WTC11 (cell line): ENCODE measurements at regions not wholly inside any gene's neighbourhood (a gene's known extent, or its start where the extent isn't known, plus 50 kb on each side); places are given as distances from the start of the nearest gene placed in this dataset.

Experiments used
- ATAC-seq: fragments of 200-7000 bp; cut with Tn5 transposase; 2 replicates; pipeline ENCODE4 v1.10.0; 2021; ENCODE audit warnings: mild to moderate bottlenecking, moderate library complexity
- CTCF ChIA-PET: fragments of 300-600 bp; sonication (Branson Sonifier 250); formaldehyde crosslinking; loops from one replicate; lab custom pipeline; 2021; ENCODE audit warnings: antibody characterized with exemption; lab: Charles Lee
- POLR2A ChIA-PET: fragments of 350-600 bp; sonication (Branson Sonifier 250); formaldehyde crosslinking; loops from one replicate; lab custom pipeline; 2021; ENCODE audit warnings: antibody characterized with exemption; lab: Charles Lee
- DNase-seq: peaks from one replicate; pipeline ENCODE4 v3.0.0; 2021; ENCODE audit warnings: low spot score
- H3K27ac Mint-ChIP-seq: 2 replicates; pipeline ENCODE4 v1.8.0; 2021; ENCODE audit warnings: mixed read lengths
- H3K27me3 Mint-ChIP-seq: 2 replicates; pipeline ENCODE4 v1.8.0; 2021; ENCODE audit warnings: low read depth, mild to moderate bottlenecking, moderate library complexity, mixed read lengths
- H3K36me3 Mint-ChIP-seq: 2 replicates; pipeline ENCODE4 v1.8.0; 2021; ENCODE audit warnings: mixed read lengths
- H3K4me1 Mint-ChIP-seq: 2 replicates; pipeline ENCODE4 v1.8.0; 2022; ENCODE audit warnings: mixed read lengths
- H3K4me3 Mint-ChIP-seq: 2 replicates; pipeline ENCODE4 v1.8.0; 2021; ENCODE audit warnings: mild to moderate bottlenecking, moderate library complexity, mixed read lengths
- H3K9me3 Mint-ChIP-seq: 2 replicates; pipeline ENCODE4 v1.8.0; 2021; ENCODE audit warnings: mixed read lengths
- ARID4B ChIP-seq: sonication (generic); formaldehyde crosslinking; IDR thresholded peaks from 2 replicates; pipeline ENCODE4 v1.8.0; 2023; ENCODE audit warnings: missing genetic modification reagents, mild to moderate bottlenecking, borderline replicate concordance
- ATF1 ChIP-seq: sonication (generic); formaldehyde crosslinking; IDR thresholded peaks from 2 replicates; pipeline ENCODE4 v1.8.1; 2023; ENCODE audit warnings: mild to moderate bottlenecking, moderate library complexity, missing genetic modification reagents
- ATF6 ChIP-seq: sonication (generic); formaldehyde crosslinking; IDR thresholded peaks from 2 replicates; pipeline ENCODE4 v1.8.1; 2023; ENCODE audit warnings: mild to moderate bottlenecking, missing genetic modification reagents
- CREB1 ChIP-seq: sonication (generic); formaldehyde crosslinking; IDR thresholded peaks from 2 replicates; pipeline ENCODE4 v1.8.0; 2023; ENCODE audit warnings: mild to moderate bottlenecking, missing genetic modification reagents
- CREM ChIP-seq: sonication (generic); formaldehyde crosslinking; IDR thresholded peaks from 2 replicates; pipeline ENCODE4 v1.8.1; 2022; ENCODE audit warnings: mild to moderate bottlenecking, missing genetic modification reagents, moderate library complexity
- ERG ChIP-seq: fragments of 250-450 bp; sonication (Bioruptor Pico); IDR thresholded peaks from 2 replicates; pipeline ENCODE4 v1.8.0; 2021; ENCODE audit warnings: mild to moderate bottlenecking
- FOXP1 ChIP-seq: sonication (generic); formaldehyde crosslinking; IDR thresholded peaks from 2 replicates; pipeline ENCODE4 v1.8.0; 2022; ENCODE audit warnings: missing genetic modification reagents, mild to moderate bottlenecking, moderate library complexity, borderline replicate concordance
- GRHL2 ChIP-seq: fragments of 250-450 bp; sonication (Bioruptor Pico); IDR thresholded peaks from 2 replicates; pipeline ENCODE4 v1.8.0; 2022; ENCODE audit warnings: mild to moderate bottlenecking, moderate library complexity; ENCODE audit not compliant: insufficient replicate concordance, severe bottlenecking
- IRF1 ChIP-seq: sonication (generic); formaldehyde crosslinking; IDR thresholded peaks from 2 replicates; pipeline ENCODE4 v1.8.0; 2023; ENCODE audit warnings: missing genetic modification reagents
- KAT7 ChIP-seq: sonication (generic); formaldehyde crosslinking; IDR thresholded peaks from 2 replicates; pipeline ENCODE4 v1.8.1; 2023; ENCODE audit warnings: missing genetic modification reagents, mild to moderate bottlenecking, borderline replicate concordance
- NFATC4 ChIP-seq: fragments of 250-450 bp; sonication (Bioruptor Pico); IDR thresholded peaks from 2 replicates; pipeline ENCODE4 v1.9.0; 2021; ENCODE audit warnings: mild to moderate bottlenecking
- NR3C1 ChIP-seq: sonication (generic); formaldehyde crosslinking; conservative IDR thresholded peaks from 2 replicates; pipeline ENCODE4 v1.8.1; 2023; ENCODE audit warnings: low read depth, mild to moderate bottlenecking, missing genetic modification reagents
- PRRX2 ChIP-seq: fragments of 250-450 bp; sonication (Bioruptor Pico); IDR thresholded peaks from 2 replicates; pipeline ENCODE4 v1.8.0; 2021; ENCODE audit warnings: mild to moderate bottlenecking
- RORB ChIP-seq: fragments of 250-450 bp; sonication (Bioruptor Pico); IDR thresholded peaks from 2 replicates; pipeline ENCODE4 v1.9.0; 2021; ENCODE audit warnings: mild to moderate bottlenecking
- SP1 ChIP-seq: sonication (generic); formaldehyde crosslinking; conservative IDR thresholded peaks from 2 replicates; pipeline ENCODE4 v1.8.1; 2022; ENCODE audit warnings: missing genetic modification reagents
- TP53 ChIP-seq: sonication (generic); formaldehyde crosslinking; IDR thresholded peaks from 2 replicates; pipeline ENCODE4 v1.8.1; 2023; ENCODE audit warnings: mild to moderate bottlenecking, missing genetic modification reagents
- ZNF232 ChIP-seq: sonication (generic); formaldehyde crosslinking; IDR thresholded peaks from 2 replicates; pipeline ENCODE4 v1.8.0; 2022; ENCODE audit warnings: mild to moderate bottlenecking, missing genetic modification reagents
- ZNF416 ChIP-seq: fragments of 250-450 bp; sonication (Bioruptor Pico); IDR thresholded peaks from 2 replicates; pipeline ENCODE4 v1.9.0; 2021; ENCODE audit warnings: mild to moderate bottlenecking, inconsistent platforms
- ZSCAN18 ChIP-seq: fragments of 250-450 bp; sonication (Bioruptor Pico); IDR thresholded peaks from 2 replicates; pipeline ENCODE4 v2.1.2; 2022; ENCODE audit warnings: mild to moderate bottlenecking, moderate library complexity

- TF ChIP-seq ARID4B (CRISPR knock-in tag): no peak
- TF ChIP-seq ZSCAN18 (CRISPR knock-in tag): no peak
- no peak for TF ChIP-seq CREB1 (CRISPR knock-in tag)
- TF ChIP-seq IRF1: no peak
- no peak for TF ChIP-seq PRRX2 (CRISPR knock-in tag)
Measured at GRCh38 chr1:115459161-115459560, 121.1 kb upstream of the NGF start (continued).

- H3K9me3 Mint-ChIP-seq: no peaks in the 10 kb centered on the region
- no peaks in the 10 kb centered on the region for H3K27me3 Mint-ChIP-seq
- no peaks in the 10 kb centered on the region for H3K36me3 Mint-ChIP-seq
- H3K27ac Mint-ChIP-seq: no peak overlapping the region
- ChIA-PET POLR2A (no interaction called here), CTCF (interaction anchor here (1.0 to 1.2 kb wide), 2 partner anchors 11 to 137 kb away, joined by 3 to 4 read pairs; no protein-coding TSS in a partner anchor)
- ATAC-seq (no peak), DNase-seq (no peak)
- H3K4me3 Mint-ChIP-seq: no peak overlapping the region
- peaks cover 2% of the 10 kb centered on the region; the same call in 1 of the 2 replicates for H3K4me1 Mint-ChIP-seq
- TF ChIP-seq FOXP1 (CRISPR knock-in tag) (no peak), CREM (no peak), RORB (CRISPR knock-in tag) (no peak), ATF1 (CRISPR knock-in tag) (no peak), SP1 (CRISPR knock-in tag) (no peak)
- TF ChIP-seq, all 79 proteins: peak for 0
Measured at GRCh38 chr1:115458426-115459114, 120.5 kb upstream of the NGF start.

- CTCF ChIA-PET: interaction anchor here (0.7 kb wide), 1 partner anchor 182 kb away, joined by 3 read pairs; no protein-coding TSS in a partner anchor
- no peaks in the 10 kb centered on the region for H3K27me3 Mint-ChIP-seq
- POLR2A ChIA-PET: no interaction called here
- no peaks in the 10 kb centered on the region for H3K9me3 Mint-ChIP-seq
- DNase-seq (no peak), ATAC-seq (no peak)
- TF ChIP-seq ATF6 (CRISPR knock-in tag) (no peak), NFATC4 (CRISPR knock-in tag) (no peak), GRHL2 (CRISPR knock-in tag) (no peak), TP53 (CRISPR knock-in tag) (no peak), ZNF416 (CRISPR knock-in tag) (no peak), NR3C1 (CRISPR knock-in tag) (no peak), ERG (no peak), KAT7 (CRISPR knock-in tag) (no peak), ATF1 (CRISPR knock-in tag) (no peak), ZNF232 (CRISPR knock-in tag) (no peak)
- no peak overlapping the region for H3K27ac Mint-ChIP-seq
- H3K4me1 Mint-ChIP-seq: peaks cover 2% of the 10 kb centered on the region; the same call in 1 of the 2 replicates
- H3K4me3 Mint-ChIP-seq: no peak overlapping the region
- H3K36me3 Mint-ChIP-seq: no peaks in the 10 kb centered on the region
Measured at GRCh38 chr1:115457289-115457688, 119.2 kb upstream of the NGF start.
